ENCODE measurements at regions not wholly inside any gene's neighbourhood (a gene's known extent, or its start where the extent isn't known, plus 50 kb on each side); places are given as distances from the start of the nearest gene placed in this dataset.

GRCh38 chr11:104830508-104830907 lies 67.8 kb downstream of the CASP12 start:
- H4K20me1 ChIP-seq (ENCODE audit: insufficient read depth, low read length): no peaks in the 10 kb centered on the region
- no peaks in the 10 kb centered on the region for H3K79me2 ChIP-seq (ENCODE audit: low read length)
- H3K9me2 ChIP-seq (replicated peaks; ENCODE audit: insufficient read depth, low read length): no peaks in the 10 kb centered on the region
- no peak overlapping the region for H2AFZ ChIP-seq (ENCODE audit: low read length)
- H3K4me2 ChIP-seq (ENCODE audit: low read depth, low read length): no peak overlapping the region
- no peaks in the 10 kb centered on the region for H3K9me3 ChIP-seq (replicated peaks; ENCODE audit: insufficient read depth, low read length)
- H3K9ac ChIP-seq (ENCODE audit: low read length): no peak overlapping the region
- no peak for DNase-seq
- no peaks in the 10 kb centered on the region for H3F3A ChIP-seq (ENCODE audit: insufficient read depth, low read length)
- no peak overlapping the region for H3K4me3 ChIP-seq (ENCODE audit: low read length)
- no peaks in the 10 kb centered on the region for H3K27me3 ChIP-seq (replicated peaks; ENCODE audit: insufficient read depth, low read length)
- no peaks in the 10 kb centered on the region for H3K36me3 ChIP-seq (replicated peaks; ENCODE audit: insufficient read depth, low read length)
- no peaks in the 10 kb centered on the region for H3K4me1 ChIP-seq (ENCODE audit: low read length)
- H3K27ac ChIP-seq (ENCODE audit: low read length): no peak overlapping the region
- TF ChIP-seq CTCF (IDR thresholded peaks at IDR 0.05; ENCODE audit: low read length) (no peak), EZH2 (optimal IDR thresholded peaks at IDR 0.05; ENCODE audit: low read depth, low read length) (no peak), EZH2phosphoT487 (IDR thresholded peaks at IDR 0.05; ENCODE audit: low read length) (no peak)

GRCh38 chr11:104830080-104830479 lies 68.2 kb downstream of the CASP12 start:
- H3K4me3 ChIP-seq (ENCODE audit: low read length): no peak overlapping the region
- H3K79me2 ChIP-seq (ENCODE audit: low read length): no peaks in the 10 kb centered on the region
- no peaks in the 10 kb centered on the region for H4K20me1 ChIP-seq (ENCODE audit: insufficient read depth, low read length)
- H3K4me2 ChIP-seq (ENCODE audit: low read depth, low read length): no peak overlapping the region
- H3K9me3 ChIP-seq (replicated peaks; ENCODE audit: insufficient read depth, low read length): no peaks in the 10 kb centered on the region
- DNase-seq: no peak
- no peak overlapping the region for H3K27ac ChIP-seq (ENCODE audit: low read length)
- H3K36me3 ChIP-seq (replicated peaks; ENCODE audit: insufficient read depth, low read length): no peaks in the 10 kb centered on the region
- H3K4me1 ChIP-seq (ENCODE audit: low read length): no peaks in the 10 kb centered on the region
- H3K9me2 ChIP-seq (replicated peaks; ENCODE audit: insufficient read depth, low read length): no peaks in the 10 kb centered on the region
- no peaks in the 10 kb centered on the region for H3F3A ChIP-seq (ENCODE audit: insufficient read depth, low read length)
- H3K27me3 ChIP-seq (replicated peaks; ENCODE audit: insufficient read depth, low read length): no peaks in the 10 kb centered on the region
- H2AFZ ChIP-seq (ENCODE audit: low read length): no peak overlapping the region
- TF ChIP-seq CTCF (IDR thresholded peaks at IDR 0.05; ENCODE audit: low read length) (no peak), EZH2phosphoT487 (IDR thresholded peaks at IDR 0.05; ENCODE audit: low read length) (no peak), EZH2 (optimal IDR thresholded peaks at IDR 0.05; ENCODE audit: low read depth, low read length) (no peak)
- H3K9ac ChIP-seq (ENCODE audit: low read length): no peak overlapping the region

- H3F3A ChIP-seq (ENCODE audit: insufficient read depth, low read length): no peaks in the 10 kb centered on the region
- no peak for DNase-seq
Measured at GRCh38 chr11:104826772-104827171, 71.5 kb downstream of the CASP12 start.

More at GRCh38 chr11:104826772-104827171, 71.5 kb downstream of the CASP12 start:
- Histone ChIP-seq H3K9ac (ENCODE audit: low read length) (no peak overlapping the region), H3K27me3 (replicated peaks; ENCODE audit: insufficient read depth, low read length) (no peaks in the 10 kb centered on the region), H3K4me2 (ENCODE audit: low read depth, low read length) (no peak overlapping the region), H3K4me1 (ENCODE audit: low read length) (no peaks in the 10 kb centered on the region), H4K20me1 (ENCODE audit: insufficient read depth, low read length) (no peaks in the 10 kb centered on the region), H3K27ac (ENCODE audit: low read length) (no peak overlapping the region), H3K9me2 (replicated peaks; ENCODE audit: insufficient read depth, low read length) (no peaks in the 10 kb centered on the region), H3K79me2 (ENCODE audit: low read length) (no peaks in the 10 kb centered on the region), H3K36me3 (replicated peaks; ENCODE audit: insufficient read depth, low read length) (no peaks in the 10 kb centered on the region), H2AFZ (ENCODE audit: low read length) (no peak overlapping the region), H3K4me3 (ENCODE audit: low read length) (no peak overlapping the region), H3K9me3 (replicated peaks; ENCODE audit: insufficient read depth, low read length) (no peaks in the 10 kb centered on the region)
- no peak for TF ChIP-seq CTCF (IDR thresholded peaks at IDR 0.05; ENCODE audit: low read length)
- TF ChIP-seq EZH2 (optimal IDR thresholded peaks at IDR 0.05; ENCODE audit: low read depth, low read length): no peak
- TF ChIP-seq EZH2phosphoT487 (IDR thresholded peaks at IDR 0.05; ENCODE audit: low read length): no peak
